ENCODE measurements at regions not wholly inside any gene's neighbourhood (a gene's known extent, or its start where the extent isn't known, plus 50 kb on each side); places are given as distances from the start of the nearest gene placed in this dataset.
A peak's percentile ranks its signal among the peaks of the same experiment; 100 is the strongest.
"Not testable (repeated sequence)": the region's sequence is repeated elsewhere in the genome, so short reads cannot be mapped to it uniquely, and the experiment has no call there.

GRCh38 chr6:138666636-138667035 is 106.9 kb upstream of the CCDC28A start:
- DNase-seq, result no peak

- DNase-seq, result no peak
Measured at GRCh38 chr6:138667408-138667807, 106.2 kb upstream of the CCDC28A start.

GRCh38 chr6:138671351-138671750 is 102.2 kb upstream of the CCDC28A start:
- no peak for DNase-seq

- DNase-seq, result no peak
Measured at GRCh38 chr6:138673346-138674014, 100.1 kb upstream of the CCDC28A start.

- DNase-seq, result not testable (repeated sequence)
Measured at GRCh38 chr6:138674444-138674843, 99.1 kb upstream of the CCDC28A start.

GRCh38 chr6:138677538-138677937 is 96.0 kb upstream of the CCDC28A start:
- no peak for DNase-seq

GRCh38 chr6:138678168-138678567 is 95.4 kb upstream of the CCDC28A start:
- DNase-seq, result no peak

- no peak for DNase-seq
Measured at GRCh38 chr6:138680085-138680484, 93.5 kb upstream of the CCDC28A start.

GRCh38 chr6:138681627-138682026 is 91.9 kb upstream of the CCDC28A start:
- no peak for DNase-seq

- no peak for DNase-seq
Measured at GRCh38 chr6:138682704-138683527, 90.7 kb upstream of the CCDC28A start.

GRCh38 chr6:138685257-138685656 is 88.3 kb upstream of the CCDC28A start:
- no peak for DNase-seq

GRCh38 chr6:138685781-138686180 is 87.8 kb upstream of the CCDC28A start:
- no peak for DNase-seq

GRCh38 chr6:138688580-138688979 is 85.0 kb upstream of the CCDC28A start:
- DNase-seq, result no peak

- no peak for DNase-seq
Measured at GRCh38 chr6:138689849-138690248, 83.7 kb upstream of the CCDC28A start.

- no peak for DNase-seq
Measured at GRCh38 chr6:138690975-138691594, 82.5 kb upstream of the CCDC28A start.

GRCh38 chr6:138691595-138692057 is 81.9 kb upstream of the CCDC28A start:
- peak in 2 of 3 experiments; percentile 77 to 78 for DNase-seq

GRCh38 chr6:138692058-138692977 is 81.3 kb upstream of the CCDC28A start:
- DNase-seq, result peak; percentile 50 to 96 (median 86)

- peak; percentile 47 to 93 (median 89) for DNase-seq
Measured at GRCh38 chr6:138692978-138693909, 80.3 kb upstream of the CCDC28A start.

- DNase-seq, result no peak
Measured at GRCh38 chr6:138695193-138695592, 78.4 kb upstream of the CCDC28A start.

GRCh38 chr6:138714493-138714892 is 59.1 kb upstream of the CCDC28A start:
- DNase-seq, result no peak

GRCh38 chr6:138716013-138716412 is 57.6 kb upstream of the CCDC28A start:
- DNase-seq, result no peak
